AG10803 (cell line): ENCODE measurements at regions not wholly inside any gene's neighbourhood (a gene's known extent, or its start where the extent isn't known, plus 50 kb on each side); places are given as distances from the start of the nearest gene placed in this dataset.
"Not testable (repeated sequence)": the region's sequence is repeated elsewhere in the genome, so short reads cannot be mapped to it uniquely, and the experiment has no call there.

ENCODE experiments used
- DNase-seq: peaks from one replicate; pipeline ENCODE4 v3.0.0; 2010; ENCODE audit warnings: low read depth
- H3K4me3 ChIP-seq: 2 replicates; pipeline ENCODE4 v1.5.1; 2011; ENCODE audit warnings: mild to moderate bottlenecking, low read length, control low read depth
- TF ChIP-seq, protein P1 (sequence below): conservative IDR thresholded peaks from 2 replicates; pipeline ENCODE4 v1.5.1; 2011; ENCODE audit warnings: mild to moderate bottlenecking, low read length, control low read depth, inconsistent platforms

DNA sequence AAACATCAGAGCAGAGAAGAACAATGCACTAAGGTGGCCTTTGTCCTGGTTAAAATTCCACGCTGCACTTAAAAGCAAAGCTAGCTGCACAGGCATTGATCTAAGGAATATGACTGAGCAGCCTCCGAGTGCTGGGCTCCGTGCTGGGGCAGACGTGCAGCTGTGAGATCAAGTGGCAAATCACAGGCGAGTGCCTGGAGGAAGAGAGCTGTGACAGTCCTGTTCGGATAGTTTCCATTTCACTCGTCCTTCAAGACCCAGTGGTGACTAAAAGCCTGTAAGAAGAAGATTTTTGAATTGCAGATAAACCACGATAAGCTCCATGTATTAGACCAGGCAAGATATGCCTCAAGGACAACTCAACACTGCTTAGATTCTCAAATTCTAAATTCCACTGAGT is 247.9 kb downstream of the ANKRD60 start:
- DNase-seq, result no peak
- TF ChIP-seq, protein P1, sequence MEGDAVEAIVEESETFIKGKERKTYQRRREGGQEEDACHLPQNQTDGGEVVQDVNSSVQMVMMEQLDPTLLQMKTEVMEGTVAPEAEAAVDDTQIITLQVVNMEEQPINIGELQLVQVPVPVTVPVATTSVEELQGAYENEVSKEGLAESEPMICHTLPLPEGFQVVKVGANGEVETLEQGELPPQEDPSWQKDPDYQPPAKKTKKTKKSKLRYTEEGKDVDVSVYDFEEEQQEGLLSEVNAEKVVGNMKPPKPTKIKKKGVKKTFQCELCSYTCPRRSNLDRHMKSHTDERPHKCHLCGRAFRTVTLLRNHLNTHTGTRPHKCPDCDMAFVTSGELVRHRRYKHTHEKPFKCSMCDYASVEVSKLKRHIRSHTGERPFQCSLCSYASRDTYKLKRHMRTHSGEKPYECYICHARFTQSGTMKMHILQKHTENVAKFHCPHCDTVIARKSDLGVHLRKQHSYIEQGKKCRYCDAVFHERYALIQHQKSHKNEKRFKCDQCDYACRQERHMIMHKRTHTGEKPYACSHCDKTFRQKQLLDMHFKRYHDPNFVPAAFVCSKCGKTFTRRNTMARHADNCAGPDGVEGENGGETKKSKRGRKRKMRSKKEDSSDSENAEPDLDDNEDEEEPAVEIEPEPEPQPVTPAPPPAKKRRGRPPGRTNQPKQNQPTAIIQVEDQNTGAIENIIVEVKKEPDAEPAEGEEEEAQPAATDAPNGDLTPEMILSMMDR, result no peak
- no peak overlapping the region for H3K4me3 ChIP-seq

DNA sequence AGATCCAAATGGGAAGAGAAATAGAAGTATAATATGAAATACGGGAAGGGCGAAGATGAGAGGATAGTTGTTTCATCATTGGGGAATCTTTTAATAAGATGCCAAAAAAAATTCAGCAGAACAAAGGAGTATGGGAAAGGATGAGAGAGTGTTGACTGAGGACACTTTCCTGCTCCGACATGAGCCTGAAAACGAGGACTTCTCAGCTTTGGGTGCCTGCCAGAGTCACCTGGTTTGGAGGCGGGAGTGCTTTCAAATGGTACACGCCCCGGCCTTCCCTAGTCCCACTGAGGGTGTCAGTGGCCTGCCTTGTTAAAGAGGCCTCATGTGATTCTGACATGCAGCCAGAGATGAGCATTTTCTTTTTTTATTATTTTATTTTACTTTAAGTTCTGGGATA is 250.9 kb downstream of the ANKRD60 start:
- no peak overlapping the region for H3K4me3 ChIP-seq
- no peak for DNase-seq
- TF ChIP-seq, protein P1, result no peak

GRCh38 chr20:57977141-57977540 is 251.3 kb downstream of the ANKRD60 start:
- TF ChIP-seq, protein P1, result no peak
- H3K4me3 ChIP-seq, result no peak overlapping the region
- no peak for DNase-seq

DNA sequence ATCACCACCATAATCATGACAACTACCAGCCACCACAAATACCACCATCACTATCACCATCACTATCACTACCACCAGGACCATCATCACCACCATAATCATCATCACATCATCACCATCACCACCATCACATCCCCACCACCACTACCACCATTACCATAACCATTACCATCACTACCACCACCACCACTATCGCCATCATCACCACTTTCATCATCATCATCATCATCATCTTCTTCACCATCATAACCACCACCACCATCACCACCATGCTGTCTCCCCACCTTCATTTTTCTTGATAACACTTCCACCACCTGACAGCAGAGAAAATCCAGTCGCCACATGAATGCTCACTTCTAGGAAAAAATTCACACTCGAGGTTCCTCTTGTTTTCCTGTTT is 253.6 kb downstream of the ANKRD60 start:
- TF ChIP-seq, protein P1, result no peak
- no peak for DNase-seq
- H3K4me3 ChIP-seq, result no peak overlapping the region

DNA sequence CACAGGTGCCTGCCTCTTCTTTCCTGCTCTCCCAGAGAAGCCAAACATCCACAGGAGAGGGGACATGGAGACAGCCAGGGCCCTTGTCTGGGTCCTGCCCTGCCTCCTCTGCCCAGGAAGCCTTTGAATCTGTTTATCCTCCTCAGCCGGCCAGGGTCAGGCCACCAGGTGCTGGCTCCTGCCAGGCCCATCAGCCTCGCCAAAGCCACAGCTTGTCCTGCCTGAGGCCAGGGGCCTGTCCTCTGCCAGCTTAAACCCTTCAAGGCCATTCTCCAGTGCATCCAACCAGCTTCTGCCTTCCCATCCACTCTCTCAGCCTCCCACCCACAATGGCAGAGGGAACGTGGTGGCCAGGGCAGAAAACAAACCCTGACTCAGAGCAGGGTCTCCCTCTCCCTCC is 254.6 kb downstream of the ANKRD60 start:
- H3K4me3 ChIP-seq, result no peak overlapping the region
- DNase-seq, result no peak
- TF ChIP-seq, protein P1, result no peak

DNA sequence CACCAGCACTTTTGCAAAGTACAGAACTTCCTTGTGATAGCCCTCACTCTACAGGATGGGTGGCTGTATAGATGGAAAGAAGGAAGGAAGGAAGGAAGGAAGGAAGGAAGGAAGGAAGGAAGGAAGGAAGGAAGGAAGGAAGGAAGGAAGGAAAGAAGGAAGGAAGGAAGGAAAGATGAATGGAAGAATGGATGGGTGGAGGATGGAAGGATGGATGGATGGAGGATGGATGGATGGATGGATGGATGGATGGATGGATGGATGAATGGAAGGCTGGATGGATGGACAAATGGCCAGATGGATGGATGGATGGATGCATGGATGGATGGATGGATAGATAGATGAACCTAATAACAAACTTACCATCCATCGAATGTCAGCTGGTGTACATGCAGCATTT is 256.9 kb downstream of the ANKRD60 start:
- not testable (repeated sequence) for DNase-seq, H3K4me3 ChIP-seq

DNA sequence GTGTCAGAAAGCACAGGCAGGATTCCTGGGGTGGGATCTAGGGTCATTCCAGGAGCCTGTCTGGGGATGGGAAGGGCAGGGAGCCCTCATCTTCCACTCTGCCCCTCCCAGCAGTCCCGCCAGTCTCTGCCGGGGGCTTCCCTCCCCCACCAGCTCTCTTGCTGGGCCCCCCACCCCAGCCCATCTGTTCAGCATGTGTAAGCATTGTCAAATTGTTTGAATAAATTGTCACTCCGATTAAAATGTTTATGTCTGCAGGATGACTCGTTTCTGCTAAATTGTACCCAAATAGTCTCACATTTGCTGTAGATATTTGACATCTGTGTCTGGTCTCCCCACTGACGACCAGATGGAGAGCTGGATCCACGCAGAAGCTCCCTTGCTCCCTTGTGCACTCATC is 257.6 kb downstream of the ANKRD60 start:
- no peak for DNase-seq
- H3K4me3 ChIP-seq, result no peak overlapping the region
- TF ChIP-seq, protein P1, result no peak

GRCh38 chr20:57970116-57970515 is 258.3 kb downstream of the ANKRD60 start:
- TF ChIP-seq, protein P1, result no peak
- no peak overlapping the region for H3K4me3 ChIP-seq
- no peak for DNase-seq
